CD4-positive, alpha-beta T cell treated with Interferon gamma for 1 hour (primary cell): ENCODE measurements at regions not wholly inside any gene's neighbourhood (a gene's known extent, or its start where the extent isn't known, plus 50 kb on each side); places are given as distances from the start of the nearest gene placed in this dataset.
A peak's percentile ranks its signal among the peaks of the same experiment; 100 is the strongest.

Source experiments
- DNase-seq: peaks from one replicate; pipeline ENCODE4 v3.0.0-alpha.2; 2020

DNA sequence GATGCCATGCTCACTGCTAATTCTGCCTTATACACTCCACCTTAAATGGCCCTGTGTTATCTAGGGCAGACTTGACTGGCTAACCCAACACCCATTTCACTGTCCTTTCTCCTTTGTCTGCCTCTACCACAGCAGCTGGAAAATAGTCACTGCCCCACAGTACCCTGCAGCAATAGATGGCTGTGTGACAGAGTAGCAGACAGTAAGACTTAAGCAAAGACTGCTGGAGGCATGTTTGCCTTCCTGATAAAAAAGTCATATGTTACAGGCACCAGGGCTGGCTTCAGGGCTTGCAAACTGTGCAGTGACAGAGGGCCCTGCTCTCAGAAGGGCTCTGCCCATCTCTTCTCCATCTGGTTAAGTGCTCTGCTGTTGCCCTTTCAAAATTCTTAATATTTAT is 332.6 kb upstream of the GHITM start:
- DNase-seq = no peak

DNA sequence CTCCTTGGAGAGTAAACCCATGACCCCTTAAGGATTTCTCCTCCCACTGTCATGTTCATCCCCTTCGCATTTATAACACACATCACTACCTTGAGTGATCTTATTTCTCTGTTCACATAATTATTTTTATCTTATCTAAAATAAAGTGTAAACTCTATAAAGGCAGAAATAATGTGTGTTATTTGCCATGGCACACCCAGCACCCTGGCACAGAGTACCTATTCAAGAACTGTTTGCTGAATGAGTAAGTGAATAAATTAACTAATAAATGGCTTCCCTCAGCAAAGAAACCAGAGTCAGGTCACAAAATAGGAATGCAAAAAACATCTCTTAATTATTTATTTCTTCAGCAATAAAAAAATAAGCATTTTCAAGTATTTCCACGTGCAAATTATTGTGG is 330.3 kb upstream of the GHITM start:
- no peak for DNase-seq

DNA sequence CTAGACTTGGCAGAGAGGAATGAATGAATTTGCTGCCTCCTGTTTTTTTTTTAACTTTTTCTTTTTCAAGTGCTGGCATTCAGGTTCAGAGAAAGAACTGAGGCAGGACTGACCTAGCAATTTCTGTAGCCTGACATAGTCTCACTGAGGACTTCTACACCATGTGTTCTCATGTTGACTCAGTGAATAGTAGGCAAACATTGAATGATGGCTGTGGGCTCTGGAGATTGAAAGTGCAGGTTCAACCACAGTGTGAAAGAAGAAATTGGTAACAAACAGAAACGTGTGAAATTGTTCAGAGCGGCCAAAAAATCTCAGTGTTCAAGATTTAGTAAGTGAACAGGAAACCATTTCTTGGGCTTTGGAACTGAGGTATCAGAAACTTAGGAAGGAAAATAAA is 322.4 kb upstream of the GHITM start:
- no peak for DNase-seq

DNA sequence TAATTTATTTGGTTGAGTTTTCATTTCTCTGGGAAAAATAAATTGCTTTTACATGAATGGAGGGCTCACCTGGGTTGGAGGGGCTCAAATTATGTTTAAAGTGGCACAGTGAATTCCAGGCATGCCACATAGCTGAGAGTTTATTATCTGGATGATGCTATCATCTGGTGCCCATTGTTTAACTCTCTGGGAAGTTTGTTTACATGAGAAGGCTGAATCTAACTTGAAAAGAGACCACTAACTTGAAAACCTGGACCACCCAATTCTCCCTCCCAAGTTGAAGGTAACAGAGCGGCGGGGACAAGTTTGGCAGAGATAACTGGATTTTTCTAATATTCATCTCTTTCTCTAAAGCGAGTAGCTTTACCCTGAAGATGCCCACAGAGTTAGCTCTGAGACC is 321.5 kb upstream of the GHITM start:
- no peak for DNase-seq

DNA sequence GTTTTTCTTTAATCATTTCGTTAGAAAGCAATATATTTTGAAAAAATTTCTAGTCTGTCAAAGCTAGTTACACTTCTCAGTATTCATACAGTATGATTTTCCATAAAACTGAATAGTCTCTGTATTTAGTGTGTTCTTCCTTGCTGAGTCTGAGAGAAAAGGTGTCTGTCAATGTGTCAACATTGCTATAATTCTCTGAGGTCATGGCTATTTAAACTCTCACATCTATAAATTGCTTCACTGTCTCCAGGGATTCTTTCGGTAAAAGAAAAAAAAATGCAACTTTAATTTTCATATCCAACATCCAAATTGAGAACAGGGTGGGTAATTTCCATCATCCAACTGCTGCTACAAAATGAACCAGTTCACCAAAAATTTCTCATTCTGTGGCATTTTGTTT is 319.7 kb upstream of the GHITM start:
- DNase-seq = no peak

DNA sequence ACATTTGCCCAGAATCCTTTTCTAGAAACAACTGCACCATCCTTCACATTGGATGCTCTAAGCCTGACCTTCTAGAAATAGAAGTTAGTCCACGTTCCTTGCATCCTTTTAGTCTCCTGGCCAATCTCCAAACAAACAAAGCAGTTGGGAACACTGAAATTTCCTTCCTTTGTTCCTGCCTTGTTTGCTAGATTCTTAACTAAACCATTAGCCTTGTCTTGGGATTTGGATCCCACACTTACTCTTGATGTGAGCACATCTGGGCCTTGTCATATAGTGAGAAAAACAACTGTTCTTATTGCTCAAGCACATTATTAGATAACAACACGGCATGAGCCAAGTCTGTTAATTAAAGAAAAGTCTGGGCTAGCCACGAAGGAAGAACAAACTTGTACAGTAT is 319.3 kb upstream of the GHITM start:
- DNase-seq = no peak

DNA sequence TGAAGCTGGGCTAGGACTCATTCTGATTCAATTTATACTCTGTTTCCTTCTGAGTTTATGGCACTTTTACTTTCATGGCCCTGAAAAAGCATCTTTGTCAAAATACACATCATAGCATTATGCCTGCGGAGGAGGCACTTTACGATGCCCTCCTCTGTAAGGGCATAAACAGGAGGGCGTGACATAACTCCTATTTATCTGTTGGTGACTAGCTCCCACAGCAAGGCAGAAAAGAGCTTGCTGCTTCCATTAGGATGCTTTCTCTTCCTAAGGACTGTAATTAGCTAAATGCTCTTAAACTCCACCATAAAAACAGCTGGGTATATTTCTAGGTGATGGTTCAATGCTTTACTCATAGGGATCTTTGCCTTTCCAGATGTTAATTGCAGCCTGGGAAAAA is 315.2 kb upstream of the GHITM start:
- DNase-seq = no peak

DNA sequence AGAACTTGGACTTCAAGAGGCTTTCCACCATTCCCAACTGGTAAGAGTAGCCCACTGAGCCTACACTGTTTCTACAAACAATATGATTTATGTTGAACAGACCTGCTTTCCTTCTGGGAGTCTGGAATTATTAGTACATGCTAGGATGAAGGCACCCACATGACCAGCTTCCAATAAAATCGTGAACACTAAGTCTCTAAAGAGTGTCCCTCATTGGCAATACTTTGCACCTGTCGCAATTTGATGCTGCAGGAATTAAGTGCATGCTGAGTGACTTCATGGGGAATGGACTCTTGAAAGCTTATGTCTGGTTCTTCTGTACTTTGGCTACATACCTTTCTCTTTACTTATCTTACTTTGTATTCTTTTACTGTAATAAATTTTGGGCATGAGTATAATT is 305.2 kb upstream of the GHITM start:
- no peak for DNase-seq

DNA sequence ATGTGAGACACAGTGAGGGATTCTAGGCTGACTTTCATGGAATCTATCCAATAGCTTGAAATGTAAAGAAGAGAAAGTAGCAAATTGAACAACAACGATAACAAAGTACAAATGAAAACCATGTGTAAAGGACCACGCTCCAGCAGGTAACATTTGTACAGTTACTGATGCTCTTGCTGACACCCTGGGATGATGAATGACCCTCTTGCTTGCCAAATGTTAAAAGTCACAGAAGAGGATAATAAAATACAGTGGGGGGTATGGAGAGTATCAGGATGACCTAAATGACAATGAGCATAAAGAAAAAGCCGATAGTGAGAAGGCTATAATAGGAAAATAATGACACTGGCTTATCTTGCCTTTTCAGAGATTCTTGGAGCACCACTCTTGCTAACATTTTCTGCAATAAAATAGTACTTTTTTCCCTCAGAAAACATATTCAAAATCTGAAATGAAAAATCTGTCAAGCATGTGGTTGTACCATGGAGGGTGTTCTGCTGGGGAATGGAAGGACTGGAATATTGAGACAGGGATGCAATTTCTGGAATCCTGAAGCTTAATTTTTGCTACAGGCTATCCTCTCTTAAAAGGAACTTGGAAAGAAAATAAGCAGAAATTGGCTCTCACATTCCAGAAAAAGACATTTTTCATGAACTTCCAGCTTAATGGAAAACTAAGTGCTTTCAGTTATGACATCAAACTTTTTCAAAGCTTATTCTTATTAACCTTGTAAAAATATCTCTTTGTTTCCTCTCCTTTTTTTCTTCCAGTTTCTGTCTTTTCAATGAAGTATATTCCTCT is 303.2 kb upstream of the GHITM start:
- no peak for DNase-seq

DNA sequence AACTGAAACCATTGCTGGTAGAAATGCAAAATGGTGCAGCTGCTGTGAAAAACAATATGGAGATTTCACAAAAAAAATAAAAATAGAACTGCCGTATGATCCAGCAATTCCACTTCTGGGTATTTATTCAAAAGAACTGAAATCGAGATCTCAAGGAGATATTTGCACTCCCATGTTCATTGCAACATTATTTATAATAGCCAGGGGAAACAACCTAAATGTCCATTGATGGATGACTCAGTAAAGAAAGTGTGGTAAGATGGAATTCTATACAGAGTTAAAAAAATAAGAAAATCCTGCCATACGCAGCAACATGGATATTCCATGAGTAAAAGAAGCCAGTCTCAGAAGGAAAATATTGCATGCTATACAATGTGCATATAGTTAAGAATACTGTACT is 290.6 kb upstream of the GHITM start:
- no peak for DNase-seq

DNA sequence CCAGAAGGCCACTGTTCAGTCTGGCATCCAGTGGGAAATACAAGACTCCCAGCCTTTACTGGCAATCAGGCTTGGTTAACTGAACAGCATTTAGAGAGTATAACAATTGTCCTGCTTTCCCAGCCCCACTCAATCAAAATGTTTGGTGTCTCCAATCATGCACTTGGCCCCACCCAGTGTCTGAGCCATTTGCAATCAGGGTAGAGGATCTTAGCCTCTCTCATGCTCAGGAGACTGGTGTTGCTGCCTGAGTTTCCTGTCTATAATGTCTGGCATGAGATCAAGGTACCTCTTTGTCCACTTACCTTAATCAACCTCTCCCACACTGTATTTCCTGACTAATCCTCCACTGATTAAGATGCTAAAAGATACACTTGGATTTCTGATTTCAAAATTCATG is 290.2 kb upstream of the GHITM start:
- DNase-seq = no peak

DNA sequence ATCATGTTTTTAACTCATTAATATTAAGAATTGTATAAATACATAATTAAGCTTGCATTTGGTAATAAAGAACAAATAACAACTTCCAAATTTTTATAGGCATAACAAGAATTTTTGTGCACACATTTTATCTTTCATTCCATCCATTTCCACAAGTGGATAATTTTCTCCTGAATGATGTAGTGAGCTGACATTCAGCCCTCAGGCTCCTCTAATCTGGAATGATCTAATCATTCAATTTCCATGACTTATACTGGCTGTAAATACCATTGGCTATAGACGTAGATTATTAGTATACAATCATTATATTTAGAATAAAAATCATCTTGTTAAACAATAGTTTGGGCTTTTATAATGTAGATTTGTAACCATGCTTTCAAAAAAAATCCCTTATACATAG is 287.2 kb upstream of the GHITM start:
- DNase-seq = no peak

DNA sequence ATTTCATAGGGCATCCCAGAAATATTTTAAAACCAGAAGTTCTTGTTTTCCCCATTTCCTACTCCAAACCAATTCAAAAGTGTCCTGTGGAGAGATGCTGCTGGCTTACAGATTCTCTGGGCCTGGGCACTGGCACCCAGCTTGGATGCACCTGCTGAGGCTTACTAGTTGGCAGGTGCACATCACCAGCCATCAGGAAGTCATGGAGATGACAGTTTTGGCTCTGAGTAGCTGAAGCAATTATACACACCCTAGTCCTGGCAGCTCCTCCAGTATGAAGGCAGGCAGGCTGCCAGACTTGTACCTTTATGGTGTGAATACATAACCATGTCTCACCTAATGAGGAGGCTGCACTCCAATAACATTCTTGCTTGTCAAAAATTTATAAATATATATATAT is 276.6 kb upstream of the GHITM start:
- DNase-seq = no peak

DNA sequence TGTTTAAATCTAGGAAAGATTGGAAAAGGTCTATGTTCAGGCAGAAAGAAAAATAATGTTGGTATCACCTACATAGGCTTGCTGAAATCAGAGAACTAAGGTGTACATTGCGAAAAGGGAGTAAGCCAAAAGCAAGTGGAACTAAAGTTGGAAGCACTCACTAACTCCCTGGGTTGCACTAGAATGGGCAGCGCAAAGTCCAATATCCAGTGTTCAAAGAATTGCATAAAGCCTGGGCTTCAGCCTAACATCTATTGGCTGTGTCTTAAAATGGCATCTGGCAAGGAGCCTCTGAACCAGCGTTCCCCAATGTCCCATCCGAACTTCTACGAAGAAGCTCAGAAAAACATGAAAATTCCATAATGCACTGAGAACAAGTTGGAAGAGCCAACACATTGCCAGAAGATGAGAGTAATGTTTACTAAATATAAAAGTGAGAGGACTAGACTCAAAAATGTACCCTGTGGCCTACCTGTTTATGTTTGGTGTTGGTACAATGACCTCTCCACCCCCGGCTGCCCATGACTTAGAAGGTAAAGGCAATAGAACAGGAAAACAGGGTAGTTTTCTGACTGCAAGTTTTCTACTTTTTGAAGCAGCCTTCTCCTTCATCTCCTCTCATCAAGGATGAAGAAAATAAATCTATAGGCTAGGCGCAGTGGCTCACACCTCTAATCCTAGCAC is 275.9 kb upstream of the GHITM start:
- no peak for DNase-seq

DNA sequence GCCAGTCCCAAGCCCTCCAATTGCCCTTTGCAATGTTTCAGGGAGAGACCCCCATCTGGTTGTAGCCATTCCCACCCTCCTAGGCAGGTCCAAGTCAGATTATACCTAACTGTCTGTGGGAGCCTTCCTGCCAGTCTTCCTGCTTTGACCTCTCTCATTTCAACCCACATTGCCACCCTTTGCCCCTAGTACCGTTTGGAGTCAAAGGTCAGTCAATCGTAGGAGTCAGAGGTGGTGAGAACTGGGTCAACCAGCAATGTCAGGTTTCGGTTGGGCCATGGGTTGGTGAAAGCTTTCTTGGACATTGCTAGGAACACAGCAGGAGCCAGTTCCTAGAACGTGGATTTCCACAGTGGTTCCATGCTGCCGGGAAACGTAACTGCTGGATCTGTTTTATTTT is 269.4 kb upstream of the GHITM start:
- DNase-seq = no peak

DNA sequence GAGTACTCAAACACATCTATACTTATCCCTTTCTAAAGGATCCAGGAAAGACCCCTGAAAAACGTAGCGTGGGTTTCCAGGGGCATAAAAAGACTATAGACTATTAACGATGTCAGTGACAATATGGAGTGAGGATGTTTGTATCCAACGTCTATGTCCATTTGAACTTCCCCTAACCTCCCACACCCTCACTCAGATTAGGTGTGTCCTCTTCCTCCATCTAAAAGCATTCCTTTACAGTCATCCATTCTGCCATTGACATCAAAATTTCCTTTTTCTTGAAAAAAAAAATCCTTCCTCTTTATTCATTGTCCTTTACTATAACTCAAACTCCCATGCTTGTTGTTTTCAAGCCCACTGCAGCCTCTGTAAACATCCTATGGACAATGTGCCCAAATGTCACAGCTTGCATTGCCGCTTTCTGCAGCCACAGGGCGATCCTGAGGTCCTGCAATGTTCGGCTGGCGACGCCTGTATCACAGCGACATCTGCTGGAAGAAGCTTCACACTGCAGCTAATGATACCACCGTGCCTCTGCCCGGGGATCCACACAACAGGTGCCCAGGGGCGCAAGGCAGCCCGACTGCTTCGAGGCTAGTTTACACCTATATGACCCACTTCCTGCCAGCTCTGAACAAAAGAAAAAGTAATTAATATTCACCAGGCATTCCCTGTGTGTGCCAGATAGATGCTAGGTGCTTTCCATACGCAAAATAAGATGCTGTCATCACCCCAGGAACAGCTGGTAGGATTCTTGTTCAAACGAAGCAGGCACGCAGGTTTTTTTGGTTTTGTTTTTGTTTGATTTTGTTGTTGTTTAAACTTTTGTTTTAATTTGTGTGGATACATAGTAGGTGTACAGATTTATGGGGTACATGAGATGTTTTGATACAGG is 267.9 kb upstream of the GHITM start:
- DNase-seq = peak; percentile 43

DNA sequence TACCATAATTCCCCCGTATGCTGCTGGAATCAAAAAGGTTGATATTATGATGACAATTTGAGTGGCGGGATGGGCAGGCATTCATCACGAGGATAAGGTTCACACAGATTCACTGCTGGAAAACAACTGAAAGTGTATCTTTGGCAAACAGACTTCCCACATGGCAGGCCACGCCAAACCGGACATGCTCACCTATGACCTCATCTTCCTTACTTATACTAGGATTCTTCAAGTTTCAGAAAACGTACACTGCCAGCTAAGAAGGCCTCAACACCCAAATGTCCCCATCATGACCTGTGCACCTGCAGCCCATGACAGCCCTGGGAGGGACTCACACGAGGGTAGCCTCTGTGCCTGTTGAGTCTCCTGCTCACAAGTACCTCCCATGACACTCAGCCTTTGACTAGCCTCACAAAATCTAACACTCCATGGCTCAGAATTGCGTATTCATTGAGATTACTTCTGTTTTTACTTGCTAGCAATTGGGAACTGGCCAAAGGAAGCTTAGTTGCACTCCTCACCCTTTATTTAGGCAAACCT is 259.0 kb upstream of the GHITM start:
- no peak for DNase-seq

DNA sequence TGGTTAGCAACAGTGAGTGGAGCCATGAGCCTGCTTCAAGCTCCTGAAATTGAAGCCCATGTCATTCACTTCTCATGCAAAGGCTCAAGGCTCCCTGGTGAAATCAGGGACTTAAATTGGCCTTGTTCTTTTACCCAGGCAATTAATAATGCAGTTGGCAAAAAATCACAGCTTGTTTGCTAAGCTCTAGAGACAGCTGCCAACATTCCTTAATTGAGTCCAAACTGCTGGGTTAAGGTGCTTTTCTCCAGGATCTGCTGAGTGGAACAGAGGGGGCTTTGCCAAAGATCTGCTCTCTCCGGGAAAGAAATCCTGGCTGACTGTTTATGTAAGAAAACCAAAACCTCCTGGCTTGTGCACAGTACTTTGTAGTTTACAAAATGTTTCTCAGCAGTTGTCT is 257.6 kb upstream of the GHITM start:
- DNase-seq = no peak

DNA sequence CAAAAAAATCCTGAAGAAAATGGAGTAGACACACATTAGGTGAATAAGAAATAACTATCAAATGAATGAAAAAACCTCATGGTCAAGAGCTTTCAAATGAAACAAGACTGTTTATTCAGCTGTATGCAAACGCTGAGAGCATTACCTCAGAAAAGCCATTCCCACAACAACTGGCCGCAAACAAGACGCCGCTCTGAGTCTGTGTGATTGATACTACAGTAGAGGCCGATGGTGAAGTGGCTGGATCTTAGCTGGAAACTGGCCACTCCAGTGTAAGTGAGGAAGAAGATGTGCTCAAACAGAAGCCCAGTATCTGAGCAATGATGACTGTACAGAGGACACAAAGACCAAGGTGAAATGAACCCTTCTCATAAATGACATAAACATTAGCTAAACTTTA is 252.4 kb upstream of the GHITM start:
- no peak for DNase-seq

DNA sequence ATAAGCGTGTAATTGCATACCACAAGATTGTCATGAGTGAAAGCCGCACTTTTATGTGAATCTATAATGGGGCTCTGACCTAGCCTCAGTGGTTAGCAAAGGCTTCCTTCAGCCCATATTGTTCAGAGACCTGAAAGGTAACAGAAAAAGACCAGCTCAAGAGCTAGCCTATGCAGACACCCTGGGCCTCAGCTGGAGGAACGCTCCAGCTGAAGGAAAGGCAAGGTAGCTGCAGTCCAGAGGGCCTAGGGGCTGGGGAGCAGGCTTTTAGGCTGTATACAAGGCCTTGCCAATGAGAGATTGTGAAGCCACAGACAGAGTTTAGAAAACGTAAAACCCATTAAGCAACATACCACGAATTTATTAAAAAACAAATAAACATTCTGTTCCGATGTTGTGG is 246.6 kb upstream of the GHITM start:
- DNase-seq = no peak

DNA sequence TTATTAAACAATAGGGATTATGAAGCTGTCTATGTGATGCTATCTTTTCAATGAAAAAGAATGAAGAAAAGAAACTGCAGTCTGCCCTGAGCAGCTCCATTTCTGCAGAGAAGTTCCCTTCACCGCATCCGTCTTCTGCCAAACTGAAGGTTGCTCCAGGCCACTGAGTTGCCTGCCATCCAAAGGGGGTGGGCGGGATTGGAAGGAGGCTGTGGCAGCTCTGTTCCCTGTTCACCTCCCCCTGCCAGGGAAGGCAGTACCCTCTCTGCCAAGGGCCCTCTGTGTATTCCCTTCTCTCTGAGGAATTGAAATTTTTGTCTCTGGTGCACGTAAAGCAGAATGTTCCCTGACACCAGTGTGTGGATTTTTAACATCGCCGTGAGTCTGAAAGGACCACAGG is 243.1 kb upstream of the GHITM start:
- DNase-seq = no peak

DNA sequence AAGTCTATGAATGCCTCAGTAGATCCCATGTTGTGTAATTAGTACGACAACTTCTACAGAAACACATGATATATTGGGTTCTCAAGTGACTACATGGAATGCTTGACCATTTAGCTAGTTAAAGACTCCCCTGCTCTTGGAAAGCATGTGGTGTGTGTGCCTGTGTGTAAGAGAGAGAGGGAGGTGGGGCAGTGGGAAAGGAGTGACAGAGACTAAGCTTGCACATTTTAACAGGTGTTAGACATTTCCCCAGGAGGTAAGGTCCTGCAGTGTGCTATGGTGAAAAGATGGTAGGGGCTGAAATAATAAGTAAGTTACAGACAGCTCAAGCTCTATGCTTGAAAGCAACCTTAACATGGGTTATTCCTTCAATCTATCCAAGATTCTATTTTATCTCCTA is 241.7 kb upstream of the GHITM start:
- DNase-seq = no peak

DNA sequence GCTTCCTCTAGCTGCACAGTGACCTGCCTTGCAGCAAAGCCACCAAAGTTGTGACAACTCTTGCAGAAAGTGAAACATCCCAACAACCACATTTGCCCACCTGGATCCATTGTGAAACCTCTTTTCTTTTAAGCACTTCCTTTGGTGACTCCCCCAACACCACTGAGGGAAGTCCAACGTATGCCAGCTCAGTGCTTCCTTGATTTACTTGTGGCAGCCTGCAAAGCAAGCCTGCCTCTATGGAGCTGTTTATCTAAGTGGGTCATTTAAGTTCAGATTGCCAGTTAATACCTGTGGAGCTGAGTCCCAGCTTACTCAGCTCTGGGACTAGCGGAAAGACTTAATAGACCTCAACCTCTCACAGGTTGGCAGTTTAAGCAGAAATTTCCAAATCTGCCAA is 230.8 kb upstream of the GHITM start:
- no peak for DNase-seq

DNA sequence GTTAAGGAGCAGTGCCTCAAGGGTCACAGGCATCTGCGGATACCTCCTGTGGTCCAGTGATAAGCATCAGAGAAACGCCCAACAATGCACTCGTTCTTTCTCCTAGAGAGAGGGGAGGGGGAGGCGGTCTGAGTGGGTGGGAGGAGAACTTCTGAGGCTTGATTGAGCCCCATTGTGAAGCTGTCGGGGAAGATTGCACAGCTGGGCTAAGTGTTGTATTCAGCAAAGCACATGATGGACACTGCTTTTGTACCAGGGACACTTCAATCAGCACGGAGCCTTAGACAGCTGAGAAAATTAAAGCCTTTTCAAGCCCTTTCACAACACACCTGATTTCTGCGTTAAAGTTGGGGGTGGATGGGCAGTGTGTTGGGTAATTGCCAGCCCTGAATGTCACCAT is 230.3 kb upstream of the GHITM start:
- no peak for DNase-seq
